C4-2B (cell line): ENCODE measurements at regions not wholly inside any gene's neighbourhood (a gene's known extent, or its start where the extent isn't known, plus 50 kb on each side); places are given as distances from the start of the nearest gene placed in this dataset.

Source experiments
- ZFX ChIP-seq: fragments of 450-650 bp; IDR thresholded peaks from 2 replicates; pipeline ENCODE4 v1.6.1; 2017
- TF ChIP-seq, protein P1 (sequence below): fragments of 450-650 bp; conservative IDR thresholded peaks from 2 replicates; pipeline ENCODE4 v1.5.1; 2017; ENCODE audit warnings: mild to moderate bottlenecking

DNA sequence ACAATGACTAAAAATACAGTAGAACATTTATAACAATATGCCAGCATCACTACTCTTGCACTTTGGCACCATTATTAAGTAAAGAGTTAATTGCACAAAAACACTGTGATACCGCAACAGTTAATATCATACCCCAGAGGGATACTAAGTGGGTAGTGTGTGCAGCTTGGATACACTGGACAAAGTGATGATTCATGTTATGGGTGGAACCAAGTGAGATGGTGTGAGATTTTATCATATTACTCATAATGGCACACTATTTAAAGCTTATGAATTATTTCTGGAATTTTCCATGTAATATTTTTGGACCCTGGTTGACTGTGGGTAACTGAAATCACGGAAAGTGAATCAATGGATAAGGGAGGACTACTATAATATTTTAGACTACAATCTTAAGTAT is 265.3 kb downstream of the PCDH18 start:
- TF ChIP-seq, protein P1, sequence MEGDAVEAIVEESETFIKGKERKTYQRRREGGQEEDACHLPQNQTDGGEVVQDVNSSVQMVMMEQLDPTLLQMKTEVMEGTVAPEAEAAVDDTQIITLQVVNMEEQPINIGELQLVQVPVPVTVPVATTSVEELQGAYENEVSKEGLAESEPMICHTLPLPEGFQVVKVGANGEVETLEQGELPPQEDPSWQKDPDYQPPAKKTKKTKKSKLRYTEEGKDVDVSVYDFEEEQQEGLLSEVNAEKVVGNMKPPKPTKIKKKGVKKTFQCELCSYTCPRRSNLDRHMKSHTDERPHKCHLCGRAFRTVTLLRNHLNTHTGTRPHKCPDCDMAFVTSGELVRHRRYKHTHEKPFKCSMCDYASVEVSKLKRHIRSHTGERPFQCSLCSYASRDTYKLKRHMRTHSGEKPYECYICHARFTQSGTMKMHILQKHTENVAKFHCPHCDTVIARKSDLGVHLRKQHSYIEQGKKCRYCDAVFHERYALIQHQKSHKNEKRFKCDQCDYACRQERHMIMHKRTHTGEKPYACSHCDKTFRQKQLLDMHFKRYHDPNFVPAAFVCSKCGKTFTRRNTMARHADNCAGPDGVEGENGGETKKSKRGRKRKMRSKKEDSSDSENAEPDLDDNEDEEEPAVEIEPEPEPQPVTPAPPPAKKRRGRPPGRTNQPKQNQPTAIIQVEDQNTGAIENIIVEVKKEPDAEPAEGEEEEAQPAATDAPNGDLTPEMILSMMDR, result no peak
- no peak for TF ChIP-seq ZFX
